GM13976 (cell line): ENCODE measurements at regions not wholly inside any gene's neighbourhood (a gene's known extent, or its start where the extent isn't known, plus 50 kb on each side); places are given as distances from the start of the nearest gene placed in this dataset.

Experiments used
- DNase-seq: peaks from one replicate; pipeline ENCODE4 v3.0.0; 2012; ENCODE audit warnings: low spot score
- CTCF ChIP-seq: IDR thresholded peaks from 2 replicates; pipeline ENCODE4 v1.5.1; 2012; ENCODE audit warnings: borderline replicate concordance, mild to moderate bottlenecking; ENCODE audit not compliant: insufficient read depth; ENCODE audit errors: extremely low read depth, missing control alignments, control extremely low read depth
- in situ Hi-C: fragments of 300-500 bp; cut with MboI; formaldehyde crosslinking; loops from one replicate; pipeline ENCODE4 v1.12.0; 2022; ENCODE audit warnings: low sequenced_read_pairs, mixed read lengths, inconsistent platforms; ENCODE audit not compliant: unreplicated experiment

GRCh38 chr5:158166424-158166823 lies 307.5 kb upstream of the CLINT1 start:
- in situ Hi-C loops: no loop called here
- DNase-seq: no peak
- TF ChIP-seq CTCF: no peak

DNA sequence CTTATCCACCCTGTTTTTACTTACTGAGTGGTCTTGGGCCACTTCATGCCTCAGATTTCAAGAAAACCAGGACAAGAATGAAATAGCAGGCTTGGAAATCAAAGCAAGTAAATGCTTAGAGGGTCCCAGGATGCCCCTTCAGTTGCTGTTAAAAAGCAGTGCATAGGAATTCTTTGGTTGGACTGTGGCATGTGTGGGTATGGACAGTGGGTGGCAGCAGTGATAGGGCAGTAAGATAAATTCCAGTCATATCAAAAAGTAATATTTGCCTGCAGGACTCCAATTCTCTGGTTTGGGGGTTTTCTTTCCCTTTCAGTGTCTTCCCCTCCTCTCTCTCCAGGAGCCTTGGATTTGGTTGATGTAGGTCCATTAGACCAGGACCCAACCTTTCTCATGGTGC lies 306.7 kb upstream of the CLINT1 start:
- DNase-seq: no peak
- no peak for TF ChIP-seq CTCF
- in situ Hi-C loops: no loop called here

GRCh38 chr5:158164296-158165047 lies 305.5 kb upstream of the CLINT1 start:
- in situ Hi-C loops: no loop called here
- no peak for TF ChIP-seq CTCF
- DNase-seq: no peak

- in situ Hi-C loops: no loop called here
- no peak for DNase-seq
- TF ChIP-seq CTCF: no peak
Observed at GRCh38 chr5:158163451-158164295, 304.7 kb upstream of the CLINT1 start.

GRCh38 chr5:158162479-158163034 lies 303.6 kb upstream of the CLINT1 start:
- in situ Hi-C loops: no loop called here
- no peak for DNase-seq
- no peak for TF ChIP-seq CTCF

DNA sequence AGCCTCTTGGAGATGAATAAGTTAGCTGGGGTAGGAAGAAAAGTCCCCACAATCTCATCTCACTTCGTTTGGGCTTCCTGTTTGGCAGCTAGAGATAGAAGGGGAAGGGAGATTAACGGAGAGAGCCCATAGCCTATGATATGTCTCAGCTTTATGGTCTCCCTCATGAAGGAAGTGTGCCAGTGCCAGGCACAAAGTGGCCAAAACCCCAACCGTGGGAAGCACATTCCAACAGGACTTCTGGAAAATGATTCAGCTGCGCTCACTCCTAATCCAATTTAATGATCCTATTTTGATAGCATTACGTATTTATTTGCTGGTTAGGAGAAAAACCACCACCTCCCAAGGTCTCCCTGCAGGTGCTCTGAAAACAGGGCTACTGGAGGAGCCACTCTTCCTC lies 303.1 kb upstream of the CLINT1 start:
- in situ Hi-C loops: no loop called here
- DNase-seq: no peak
- TF ChIP-seq CTCF: no peak
